ENCODE measurements at regions not wholly inside any gene's neighbourhood (a gene's known extent, or its start where the extent isn't known, plus 50 kb on each side); places are given as distances from the start of the nearest gene placed in this dataset.

DNA sequence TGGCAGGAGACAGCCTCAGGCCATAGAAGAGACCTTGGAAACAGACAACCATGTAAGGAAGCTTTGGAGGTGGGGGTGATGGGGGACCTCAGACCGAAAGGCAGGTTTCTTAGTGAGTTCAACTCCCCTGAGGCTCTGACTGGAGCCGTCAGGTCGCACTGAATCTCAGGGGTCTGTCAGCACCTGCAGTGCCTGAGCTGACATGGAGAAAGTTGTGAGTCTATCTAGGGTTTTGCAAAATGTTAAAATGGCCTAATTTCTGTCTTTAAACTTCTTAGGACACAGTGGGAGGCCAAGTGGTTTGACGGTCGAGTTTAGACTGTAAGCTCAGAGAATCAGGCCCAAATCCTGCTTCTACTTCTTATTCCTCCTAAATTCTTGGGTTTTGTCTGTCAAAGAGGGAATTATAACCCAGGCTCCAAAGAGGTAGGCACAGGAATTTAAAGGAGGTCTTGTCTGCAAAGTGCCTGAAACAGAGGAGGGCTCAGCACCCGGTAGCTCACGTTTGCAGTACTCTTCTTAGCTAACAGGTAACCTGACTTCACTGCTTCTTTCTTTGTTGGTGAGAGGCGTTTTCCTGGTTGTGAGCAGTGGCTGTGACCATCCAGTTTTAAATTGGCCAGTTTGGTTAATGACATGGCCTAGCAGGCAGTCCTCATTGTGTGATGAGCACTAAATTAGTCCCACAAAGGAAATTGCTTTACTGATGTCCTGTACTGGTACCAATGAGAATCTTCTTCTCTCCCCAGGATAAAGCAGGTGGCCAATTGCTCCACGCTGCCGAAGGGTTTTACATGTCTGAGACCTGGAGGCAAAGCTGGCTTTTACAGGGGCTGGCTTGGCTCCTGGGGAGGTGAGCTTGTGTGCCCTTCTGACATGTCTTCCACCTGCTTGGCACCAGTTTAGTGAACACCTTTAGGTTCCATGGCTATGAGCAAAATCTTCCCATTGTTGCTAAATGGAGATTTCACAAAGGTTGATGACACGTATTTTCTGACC, 95.7 kb downstream of the MYCN start:
- intact Hi-C loops (cut with DNase I) = no loop called here
- Histone ChIP-seq H3K4me3 (no peak overlapping the region), H3K27me3 (no peaks in the 10 kb centered on the region), H3K9me3 (no peaks in the 10 kb centered on the region), H3K27ac (no peak overlapping the region), H3K4me1 (no peaks in the 10 kb centered on the region), H3K36me3 (no peaks in the 10 kb centered on the region)
- DNase-seq (ENCODE audit: extremely low spot score in 2 of 2) = no peak
- TF ChIP-seq POLR2A (IDR thresholded peaks at IDR 0.05) (no peak), POLR2AphosphoS5 (IDR thresholded peaks at IDR 0.05; ENCODE audit: insufficient read depth in 1 of 2, low read depth in 1 of 2) (no peak), CTCF (IDR thresholded peaks at IDR 0.05) (no peak)

GRCh38 chr2:16034975-16035746, 94.8 kb downstream of the MYCN start:
- Histone ChIP-seq H3K36me3 (no peaks in the 10 kb centered on the region), H3K27ac (no peak overlapping the region), H3K27me3 (no peaks in the 10 kb centered on the region), H3K9me3 (no peaks in the 10 kb centered on the region), H3K4me1 (no peaks in the 10 kb centered on the region), H3K4me3 (no peak overlapping the region)
- no peak for DNase-seq (ENCODE audit: extremely low spot score in 2 of 2)
- TF ChIP-seq CTCF (IDR thresholded peaks at IDR 0.05) (no peak), POLR2A (IDR thresholded peaks at IDR 0.05) (no peak), POLR2AphosphoS5 (IDR thresholded peaks at IDR 0.05; ENCODE audit: insufficient read depth in 1 of 2, low read depth in 1 of 2) (no peak)
- intact Hi-C loops (cut with DNase I) = no loop called here

- Histone ChIP-seq H3K4me1 (no peaks in the 10 kb centered on the region), H3K4me3 (no peak overlapping the region), H3K27me3 (no peaks in the 10 kb centered on the region), H3K27ac (no peak overlapping the region), H3K9me3 (no peaks in the 10 kb centered on the region), H3K36me3 (no peaks in the 10 kb centered on the region)
- intact Hi-C loops (cut with DNase I) = no loop called here
- no peak for DNase-seq (ENCODE audit: extremely low spot score in 2 of 2)
- no peak for TF ChIP-seq CTCF (IDR thresholded peaks at IDR 0.05)
- TF ChIP-seq POLR2A (IDR thresholded peaks at IDR 0.05) = no peak
- TF ChIP-seq POLR2AphosphoS5 (IDR thresholded peaks at IDR 0.05; ENCODE audit: insufficient read depth in 1 of 2, low read depth in 1 of 2) = no peak
Observed at GRCh38 chr2:16034151-16034974, 94.0 kb downstream of the MYCN start.

GRCh38 chr2:16033032-16033293, 92.6 kb downstream of the MYCN start:
- Histone ChIP-seq H3K27me3 (no peaks in the 10 kb centered on the region), H3K4me1 (no peaks in the 10 kb centered on the region), H3K36me3 (no peaks in the 10 kb centered on the region), H3K27ac (no peak overlapping the region), H3K9me3 (no peaks in the 10 kb centered on the region), H3K4me3 (no peak overlapping the region)
- intact Hi-C loops (cut with DNase I) = no loop called here
- TF ChIP-seq POLR2AphosphoS5 (IDR thresholded peaks at IDR 0.05; ENCODE audit: insufficient read depth in 1 of 2, low read depth in 1 of 2) (no peak), CTCF (IDR thresholded peaks at IDR 0.05) (no peak), POLR2A (IDR thresholded peaks at IDR 0.05) (no peak)
- DNase-seq (ENCODE audit: extremely low spot score in 2 of 2) = no peak
